NOMO-1 treated with dmso at 0.1 percent for 144 hours (cell line): ENCODE measurements at regions not wholly inside any gene's neighbourhood (a gene's known extent, or its start where the extent isn't known, plus 50 kb on each side); places are given as distances from the start of the nearest gene placed in this dataset.

Source experiments
- DNase-seq: peaks from one replicate; lab custom pipeline; 2025; ENCODE audit not compliant: unreplicated experiment; lab: John Stamatoyannopoulos, UW

DNA sequence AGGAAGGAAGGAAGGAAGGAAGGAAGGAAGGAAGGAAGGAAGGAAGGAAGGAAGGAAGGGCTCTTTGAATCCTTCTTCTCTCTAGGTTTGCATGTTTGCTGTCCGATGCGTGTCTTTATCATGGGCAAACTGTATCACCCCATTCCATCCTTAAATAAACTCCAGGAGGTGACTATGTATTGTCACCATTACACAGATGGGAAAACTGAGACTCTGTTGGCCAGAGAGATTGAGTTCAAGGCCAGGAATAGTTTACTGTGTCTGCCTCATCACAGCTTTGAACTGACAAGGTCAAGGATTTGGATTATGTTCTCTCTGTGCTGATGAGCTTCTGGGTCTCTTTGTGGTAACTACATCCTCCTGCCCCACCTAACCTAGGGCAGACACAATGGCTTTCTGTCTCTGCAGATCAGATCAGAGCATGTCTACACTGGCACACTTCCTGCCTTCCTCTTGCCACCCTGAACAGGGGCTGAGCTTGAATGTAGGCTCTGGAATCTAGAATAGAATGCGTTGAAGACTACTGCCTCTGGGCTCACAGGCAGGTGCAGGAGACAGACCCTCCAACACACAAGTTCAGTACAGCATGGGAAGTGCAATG is 78.9 kb upstream of the MAP1LC3B2 start:
- DNase-seq: no peak

DNA sequence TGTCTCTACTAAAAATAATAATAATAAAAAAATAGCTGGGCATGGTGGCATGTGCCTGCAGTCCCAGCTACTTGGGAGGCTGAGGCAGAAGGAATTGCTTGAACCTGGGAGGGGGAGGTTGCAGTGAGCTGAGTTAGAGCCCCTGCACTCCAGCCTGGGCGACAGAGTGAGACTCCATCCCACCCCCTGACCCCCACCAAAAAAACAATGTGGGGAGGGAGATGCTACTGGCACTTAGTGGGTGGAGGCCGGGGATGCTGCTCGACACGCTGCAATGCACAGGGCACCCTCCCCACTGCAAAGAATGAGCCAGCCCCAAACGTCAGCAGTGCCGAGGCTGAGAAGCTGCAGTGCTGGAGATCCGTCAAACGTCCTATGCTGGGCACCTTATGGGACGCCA is 77.5 kb upstream of the MAP1LC3B2 start:
- no peak for DNase-seq

DNA sequence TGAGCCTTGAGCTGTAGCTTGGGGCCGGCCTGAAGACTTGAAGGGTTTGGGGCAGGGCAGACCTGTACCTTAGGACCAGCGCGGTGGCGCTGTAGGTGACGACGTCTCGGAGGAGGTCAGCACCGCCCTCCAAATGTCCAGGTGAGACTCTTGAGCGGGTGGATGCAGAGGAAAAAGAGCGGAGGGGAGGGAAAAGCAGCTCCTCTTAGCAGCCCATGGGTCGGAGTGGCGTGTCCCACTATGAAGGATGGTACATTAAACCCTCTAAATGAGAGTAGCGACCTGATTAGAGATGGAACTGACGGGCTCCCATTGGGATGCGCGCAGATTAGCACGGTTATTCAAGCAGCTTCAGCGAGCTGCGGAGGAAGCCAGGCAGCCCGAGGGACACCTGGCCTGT is 77.0 kb upstream of the MAP1LC3B2 start:
- no peak for DNase-seq

DNA sequence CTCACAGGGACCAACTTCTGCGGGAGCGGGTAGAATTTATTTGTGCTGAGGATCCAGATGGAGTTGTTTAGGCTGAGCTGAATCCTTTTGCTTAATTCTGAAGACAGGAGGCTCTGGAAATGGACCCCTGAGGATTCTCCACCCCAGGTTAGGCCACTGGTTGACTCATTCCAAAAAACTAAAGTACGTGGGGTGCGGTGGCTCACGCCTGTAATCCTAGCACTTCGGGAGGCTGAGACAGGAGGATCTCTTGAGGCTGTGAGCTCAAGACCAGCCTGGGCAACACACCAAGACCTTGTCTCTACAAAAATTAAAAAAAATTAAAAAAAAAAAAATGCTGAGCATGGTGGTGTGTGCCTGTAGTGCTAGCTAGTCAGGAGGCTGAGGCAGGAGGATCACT is 76.3 kb upstream of the MAP1LC3B2 start:
- no peak for DNase-seq

DNA sequence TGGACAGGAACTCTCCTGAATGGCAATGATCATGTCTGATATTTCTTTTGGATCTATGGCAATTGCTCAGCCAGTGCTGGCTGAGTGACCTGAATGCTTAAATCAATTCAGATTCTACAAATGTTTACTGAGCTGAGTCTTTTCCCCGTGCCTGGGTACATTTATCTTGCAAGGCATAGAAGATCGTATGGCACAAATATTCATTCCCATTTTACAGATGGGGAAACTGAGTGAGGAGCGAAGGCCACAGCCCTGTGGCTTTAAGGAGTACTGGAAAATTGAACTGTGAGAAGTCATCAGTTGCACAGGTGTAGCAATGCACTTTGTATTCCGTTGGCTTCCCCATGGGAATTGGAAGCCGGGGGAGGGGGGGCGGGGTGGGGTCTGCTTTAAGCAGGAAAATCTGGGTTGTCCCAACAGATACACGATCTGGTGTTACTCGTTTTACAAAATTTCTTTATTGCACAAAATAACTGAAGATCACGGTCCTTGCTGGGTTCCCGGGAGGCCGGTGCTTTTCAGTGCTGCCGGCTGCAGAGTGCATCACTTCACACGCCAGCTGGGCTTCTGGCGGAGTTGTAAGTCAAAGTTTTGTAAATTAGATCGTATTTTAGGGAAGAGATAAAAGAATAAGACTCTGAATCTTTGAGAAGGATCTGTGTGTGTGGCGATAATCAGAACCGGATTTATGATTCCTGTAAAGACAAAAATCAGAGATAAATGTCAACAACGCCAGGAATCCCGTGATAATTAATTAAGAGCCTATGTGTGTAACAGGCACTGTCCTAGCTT is 75.0 kb upstream of the MAP1LC3B2 start:
- DNase-seq: no peak

DNA sequence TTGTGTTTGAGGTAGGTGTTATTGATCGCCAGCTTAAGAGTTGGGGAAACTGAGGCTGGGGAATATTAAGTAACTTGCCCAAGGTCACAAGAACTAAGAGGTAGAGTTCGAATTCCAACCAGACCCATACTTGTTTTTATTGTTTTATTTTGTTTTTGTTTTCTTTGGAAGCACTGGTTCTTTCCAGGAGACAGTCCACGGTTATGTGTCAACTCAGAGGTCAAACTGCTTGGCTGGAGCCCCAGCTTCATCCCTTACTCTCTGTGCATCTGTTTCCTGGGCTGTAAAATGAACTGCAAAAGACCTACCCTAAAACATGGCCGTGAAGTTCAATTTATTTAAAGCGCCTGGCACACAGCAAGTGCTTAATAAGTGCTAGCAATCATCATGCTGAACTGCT is 74.4 kb upstream of the MAP1LC3B2 start:
- DNase-seq: no peak

DNA sequence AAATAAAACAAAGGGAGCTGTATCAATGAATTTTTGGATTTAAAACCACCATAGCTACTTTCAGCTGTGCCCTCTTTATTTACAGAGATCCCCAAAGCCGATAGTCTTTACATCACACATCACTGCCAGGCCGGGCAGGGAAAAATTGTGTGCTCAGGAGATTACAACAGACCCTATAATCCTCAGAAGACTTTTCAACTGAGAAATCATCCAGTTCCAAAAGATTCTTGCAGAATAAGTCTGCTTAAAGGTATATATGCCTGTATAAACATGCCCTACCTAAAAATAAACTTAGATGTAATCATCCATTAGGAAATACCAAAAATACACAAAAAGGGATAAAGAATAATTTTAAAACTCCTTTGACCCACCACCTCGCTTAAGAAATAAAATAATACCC is 70.1 kb upstream of the MAP1LC3B2 start:
- DNase-seq: no peak

DNA sequence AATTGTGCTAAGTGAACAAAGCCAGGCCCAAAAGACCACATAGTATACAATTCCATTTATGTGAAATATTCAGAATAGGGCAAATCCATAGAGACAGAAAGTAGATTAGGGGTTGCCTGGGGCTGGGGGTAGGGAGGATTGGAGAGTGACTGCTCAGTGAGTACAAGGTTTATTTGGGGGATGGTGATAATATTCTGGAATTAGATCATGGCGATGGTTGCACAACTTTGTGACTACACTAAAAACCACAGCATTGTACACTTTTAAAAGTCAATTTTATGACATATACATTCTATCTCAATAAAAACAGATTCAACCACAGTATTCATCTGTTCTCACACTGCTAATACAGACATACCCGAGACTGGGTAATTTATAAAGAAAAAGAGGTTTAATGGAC is 68.7 kb upstream of the MAP1LC3B2 start:
- DNase-seq: no peak

DNA sequence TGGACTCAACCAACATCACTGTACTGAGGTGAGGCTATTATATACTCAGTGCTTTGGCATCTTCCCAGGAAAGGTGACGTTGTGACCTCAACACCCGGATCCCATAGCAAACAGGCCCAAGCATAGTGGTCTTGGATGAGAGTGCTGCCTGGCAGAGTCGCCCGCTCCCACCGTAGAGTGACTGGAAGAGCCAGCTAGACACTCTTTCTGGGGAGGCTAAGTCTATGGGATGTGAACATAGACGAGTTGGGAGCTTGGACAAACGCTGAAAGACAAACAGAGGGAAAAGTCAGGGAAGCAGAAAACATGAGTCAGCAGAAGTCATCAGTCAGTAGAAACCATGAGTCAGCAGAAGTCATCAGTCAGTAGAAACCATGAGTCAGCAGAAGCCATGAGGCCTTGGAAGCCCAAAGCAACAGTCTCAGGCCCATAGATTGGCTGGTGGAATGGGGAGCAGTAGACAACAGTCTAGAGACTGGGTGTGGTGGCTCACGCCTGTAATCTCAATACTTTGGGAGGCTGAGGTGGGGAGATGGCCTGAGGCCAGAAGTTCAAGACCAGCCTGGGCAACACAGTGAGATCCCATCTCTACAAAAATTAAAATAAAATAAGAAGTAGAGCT is 66.4 kb upstream of the MAP1LC3B2 start:
- DNase-seq: no peak

DNA sequence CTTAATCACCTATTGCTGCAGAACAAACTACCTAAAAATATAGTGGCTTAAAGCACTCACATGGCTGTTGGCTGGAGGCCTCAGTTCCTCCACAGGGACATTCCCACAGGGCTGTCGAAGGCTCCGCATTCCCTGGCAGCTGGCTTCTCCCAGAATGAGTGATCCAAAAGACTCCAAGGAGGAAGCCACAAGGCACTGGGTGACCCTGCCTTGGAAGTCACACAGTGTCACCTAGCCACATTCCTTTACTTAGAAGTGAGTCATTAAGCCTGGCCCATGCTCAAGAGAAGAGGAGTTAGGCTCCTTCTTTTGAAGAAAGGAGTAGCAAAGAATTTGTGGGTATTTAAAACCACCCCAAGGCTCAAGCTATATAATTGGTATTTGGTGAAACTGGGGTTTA is 63.9 kb upstream of the MAP1LC3B2 start:
- DNase-seq: no peak

DNA sequence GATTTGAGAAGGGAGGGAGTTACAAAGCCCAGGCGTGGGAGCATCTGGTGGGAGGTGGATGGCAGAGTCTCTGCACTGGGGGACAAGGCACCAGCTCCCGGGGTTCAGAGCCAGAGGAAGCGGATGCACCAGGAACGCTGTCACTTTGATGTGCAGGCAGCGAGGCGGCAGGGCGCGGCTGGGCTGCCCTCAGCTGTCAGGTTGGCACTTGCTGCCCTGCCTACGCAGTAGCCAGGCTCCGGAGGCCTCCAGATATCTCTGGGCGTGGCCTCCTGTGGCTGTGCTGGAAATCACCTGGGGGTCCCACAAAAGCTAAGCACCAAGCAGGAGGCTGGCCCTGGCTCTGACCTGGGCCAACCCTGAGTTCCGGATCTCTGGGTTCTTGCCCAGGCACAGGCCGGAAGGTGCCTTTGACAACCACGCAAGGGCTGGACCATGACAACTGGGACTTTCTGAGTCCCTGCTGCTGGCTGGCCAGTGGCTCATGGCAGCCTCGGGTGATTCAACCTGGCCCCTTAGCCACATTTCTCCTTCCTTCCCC is 62.1 kb upstream of the MAP1LC3B2 start:
- no peak for DNase-seq

DNA sequence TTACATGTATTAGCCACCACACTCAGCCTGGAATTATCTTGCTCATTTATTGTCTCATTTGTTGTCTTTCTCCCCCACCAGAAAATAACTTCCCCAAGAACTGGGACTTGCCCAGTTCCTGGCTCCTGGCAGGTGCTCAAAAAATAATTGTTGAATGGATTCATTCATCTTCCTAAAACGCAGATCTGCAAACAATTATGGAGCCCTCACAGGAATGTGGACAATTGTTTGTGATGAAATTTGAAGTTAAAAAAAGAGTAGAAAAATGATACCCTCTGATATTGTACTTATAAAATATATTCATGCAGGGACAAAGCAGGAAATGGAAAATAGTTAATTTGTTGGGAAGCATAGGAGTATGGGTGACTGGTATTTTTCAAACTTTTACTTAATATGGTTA is 60.7 kb upstream of the MAP1LC3B2 start:
- DNase-seq: no peak

DNA sequence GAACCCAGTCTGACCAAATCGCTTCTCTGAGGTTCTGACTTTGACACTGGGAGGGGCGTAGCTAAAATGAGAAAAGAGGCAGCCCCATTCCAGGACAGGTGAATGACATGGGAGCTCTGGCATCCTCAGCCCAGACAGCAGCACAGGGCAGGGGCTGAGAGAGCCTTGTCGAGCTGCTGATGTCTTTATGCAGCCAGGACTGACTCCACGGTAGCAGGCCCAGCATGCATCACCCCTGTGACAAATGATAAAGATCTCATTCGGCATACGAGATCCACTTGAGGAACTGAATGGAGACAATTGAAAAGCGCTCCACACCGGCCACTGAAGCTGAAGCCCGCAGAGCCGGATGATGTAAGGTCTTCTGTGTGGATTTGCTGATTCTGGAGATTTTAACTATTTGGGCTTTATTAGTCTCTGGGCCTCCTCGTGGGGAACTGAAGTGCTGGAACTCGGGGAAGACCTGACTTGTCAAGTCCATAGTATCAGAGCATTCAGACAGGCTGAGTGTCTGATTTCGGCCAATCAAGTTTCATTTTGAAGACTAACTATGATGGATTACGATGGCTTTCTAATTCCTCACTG is 56.9 kb upstream of the MAP1LC3B2 start:
- no peak for DNase-seq

DNA sequence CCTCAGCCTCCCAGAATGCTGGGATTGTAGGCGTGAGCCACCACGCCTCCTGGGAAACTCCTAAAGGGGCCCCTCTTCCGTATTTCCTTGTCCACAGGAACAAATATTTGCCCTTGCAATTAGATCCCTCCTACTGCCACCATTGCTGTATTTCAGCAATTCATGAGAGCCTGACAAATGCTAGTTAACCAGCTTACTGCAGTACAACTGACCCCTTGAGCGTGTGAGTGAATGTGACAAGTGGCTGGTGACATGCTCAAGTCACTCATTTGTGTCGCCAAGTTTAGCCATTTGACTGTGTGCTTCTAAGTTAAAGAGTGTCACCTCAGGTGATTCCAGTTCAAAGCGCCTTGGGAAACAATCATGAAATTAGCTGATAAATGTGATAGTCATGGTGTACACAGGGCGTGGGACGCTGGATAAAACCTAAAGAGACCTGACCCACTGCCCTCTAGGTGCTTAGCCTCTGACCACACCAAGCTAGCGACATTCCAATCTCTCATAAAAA is 56.1 kb upstream of the MAP1LC3B2 start:
- no peak for DNase-seq

DNA sequence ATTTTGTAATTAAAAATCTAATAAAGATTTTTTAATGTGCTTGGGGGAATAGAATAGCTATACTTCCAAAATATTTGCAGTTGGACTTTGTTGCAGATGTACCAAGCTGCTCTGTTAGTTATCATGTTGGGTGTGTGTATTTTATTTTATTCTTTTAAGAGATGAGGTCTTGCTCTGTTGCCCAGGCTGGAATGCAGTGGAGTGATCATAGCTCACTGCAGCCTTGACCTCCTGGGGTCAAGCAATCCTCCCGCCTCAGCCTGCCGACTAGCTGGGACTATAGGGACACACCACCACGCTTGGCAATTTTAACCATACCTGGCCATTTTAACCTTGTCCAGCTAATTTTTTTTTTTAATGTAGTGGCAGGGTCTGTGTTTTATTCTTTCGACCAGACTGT is 54.7 kb upstream of the MAP1LC3B2 start:
- no peak for DNase-seq

DNA sequence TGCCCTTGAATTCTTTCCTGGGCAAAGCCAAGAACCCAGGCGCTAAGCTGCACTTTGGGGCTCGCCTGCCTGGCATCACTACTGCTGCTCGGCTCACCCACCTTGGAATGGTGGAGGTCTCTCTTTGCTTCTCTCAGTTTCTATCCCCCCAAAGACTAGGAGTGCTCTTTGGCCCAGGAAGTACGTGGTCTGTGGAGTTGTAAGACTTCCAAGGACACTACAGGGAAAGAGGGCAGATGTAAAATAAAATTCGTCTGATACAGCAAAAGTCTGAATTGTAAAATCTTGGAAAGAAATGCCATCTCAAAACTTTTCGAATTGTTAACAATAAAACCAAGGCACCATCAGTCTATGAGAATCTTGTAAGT is 52.5 kb upstream of the MAP1LC3B2 start:
- no peak for DNase-seq

DNA sequence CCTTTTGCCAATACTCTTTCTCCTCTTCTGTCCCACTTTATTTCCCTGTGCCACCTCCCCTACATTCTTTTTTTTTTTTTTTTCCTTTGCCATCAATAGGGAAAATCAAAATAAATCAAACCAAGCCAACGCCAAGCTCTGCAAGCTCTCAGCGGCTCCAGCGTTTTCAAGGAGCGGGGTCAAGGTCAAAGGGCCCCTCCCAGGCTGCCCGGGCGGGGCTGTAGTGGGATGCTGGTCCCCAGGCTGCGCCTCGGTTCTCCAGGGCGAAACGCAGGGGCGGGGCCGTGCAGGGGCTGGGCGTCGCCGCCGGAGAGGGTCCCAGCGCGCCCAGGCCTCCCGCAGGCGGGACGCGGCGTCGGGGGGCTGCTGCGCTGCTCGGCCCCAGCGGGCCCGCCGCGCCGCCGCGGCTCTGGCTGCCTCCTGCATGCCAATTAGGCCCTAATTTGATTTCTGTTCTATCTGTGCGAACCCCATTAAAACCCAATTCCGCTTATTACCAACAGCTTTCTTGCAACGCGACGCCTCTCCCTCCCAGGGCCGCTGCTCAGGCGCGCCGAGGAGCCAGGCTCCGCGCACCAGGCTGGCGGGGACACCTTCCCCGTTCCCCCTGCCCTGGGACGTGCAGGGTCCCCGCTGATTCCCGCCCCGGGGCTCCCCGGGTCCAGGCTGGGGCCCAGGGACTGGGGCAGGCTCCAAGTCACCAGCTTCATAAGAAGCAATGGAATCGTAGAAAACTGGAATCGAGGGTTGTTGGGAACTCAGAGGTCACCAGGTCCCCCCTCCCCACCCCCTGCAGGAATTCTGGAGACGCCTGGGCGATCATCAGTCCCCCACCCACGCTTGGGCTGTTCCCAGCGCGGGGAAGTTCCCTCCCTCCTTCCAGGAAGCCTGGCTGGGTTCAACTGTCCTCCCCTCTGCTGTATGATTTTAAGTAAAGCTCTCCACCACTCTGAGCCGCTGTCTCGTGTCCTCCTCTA is 50.7 kb upstream of the MAP1LC3B2 start:
- no peak for DNase-seq
